NB4 (cell line): ENCODE measurements at regions not wholly inside any gene's neighbourhood (a gene's known extent, or its start where the extent isn't known, plus 50 kb on each side); places are given as distances from the start of the nearest gene placed in this dataset.

Experiments
- MYC ChIP-seq: IDR thresholded peaks from 2 replicates; pipeline ENCODE4 v1.6.1; 2011; ENCODE audit warnings: low read depth, low read length
- POLR2A ChIP-seq: IDR thresholded peaks from 2 replicates; pipeline ENCODE4 v1.6.1; 2011; ENCODE audit warnings: mild to moderate bottlenecking; ENCODE audit not compliant: insufficient read length; ENCODE audit errors: extremely low read depth
- TF ChIP-seq, protein P1 (sequence below): IDR thresholded peaks from one replicate; pipeline ENCODE4 v1.5.1; 2012; ENCODE audit warnings: low read depth, low read length

DNA sequence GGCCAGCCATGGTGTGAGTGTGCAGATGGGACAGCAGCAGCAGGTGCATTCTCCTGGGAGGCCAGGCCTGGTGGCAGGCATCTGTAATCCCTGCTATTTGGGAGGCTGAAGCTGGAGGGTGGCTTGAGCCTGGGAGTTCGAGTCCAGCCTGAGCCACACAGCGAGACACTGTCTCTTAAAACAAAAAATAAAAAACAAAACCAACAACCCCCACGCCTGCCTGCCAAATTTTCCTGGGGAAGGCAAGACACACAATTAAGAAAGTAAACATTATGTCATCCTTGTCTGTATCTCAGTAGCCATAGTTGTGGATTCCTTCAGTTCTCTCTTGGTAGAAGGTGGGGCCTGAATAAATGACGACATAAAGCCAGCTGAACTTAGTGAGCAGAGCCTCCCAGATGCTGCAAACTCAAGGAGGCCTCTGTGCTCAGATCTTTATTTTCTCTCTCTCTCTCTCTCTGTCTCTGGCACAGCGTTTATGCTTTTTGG lies 57.6 kb upstream of the CD34 start:
- TF ChIP-seq, protein P1, sequence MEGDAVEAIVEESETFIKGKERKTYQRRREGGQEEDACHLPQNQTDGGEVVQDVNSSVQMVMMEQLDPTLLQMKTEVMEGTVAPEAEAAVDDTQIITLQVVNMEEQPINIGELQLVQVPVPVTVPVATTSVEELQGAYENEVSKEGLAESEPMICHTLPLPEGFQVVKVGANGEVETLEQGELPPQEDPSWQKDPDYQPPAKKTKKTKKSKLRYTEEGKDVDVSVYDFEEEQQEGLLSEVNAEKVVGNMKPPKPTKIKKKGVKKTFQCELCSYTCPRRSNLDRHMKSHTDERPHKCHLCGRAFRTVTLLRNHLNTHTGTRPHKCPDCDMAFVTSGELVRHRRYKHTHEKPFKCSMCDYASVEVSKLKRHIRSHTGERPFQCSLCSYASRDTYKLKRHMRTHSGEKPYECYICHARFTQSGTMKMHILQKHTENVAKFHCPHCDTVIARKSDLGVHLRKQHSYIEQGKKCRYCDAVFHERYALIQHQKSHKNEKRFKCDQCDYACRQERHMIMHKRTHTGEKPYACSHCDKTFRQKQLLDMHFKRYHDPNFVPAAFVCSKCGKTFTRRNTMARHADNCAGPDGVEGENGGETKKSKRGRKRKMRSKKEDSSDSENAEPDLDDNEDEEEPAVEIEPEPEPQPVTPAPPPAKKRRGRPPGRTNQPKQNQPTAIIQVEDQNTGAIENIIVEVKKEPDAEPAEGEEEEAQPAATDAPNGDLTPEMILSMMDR: no peak
- TF ChIP-seq MYC: no peak
- TF ChIP-seq POLR2A: no peak
